ENCODE measurements at regions not wholly inside any gene's neighbourhood (a gene's known extent, or its start where the extent isn't known, plus 50 kb on each side); places are given as distances from the start of the nearest gene placed in this dataset.

- no peak for DNase-seq
- Histone ChIP-seq H3K36me3 (ENCODE audit: insufficient read depth, low read length) (no peaks in the 10 kb centered on the region), H3K9me3 (ENCODE audit: control insufficient read depth in 1 of 2, insufficient read depth in 1 of 2, low read length in 2 of 2) (peaks cover 0 to 3% of the 10 kb centered on the region in 2 experiments), H3K27me3 (ENCODE audit: control insufficient read depth in 1 of 2, insufficient read depth in 2 of 2, low read length in 2 of 2) (no peaks in the 10 kb centered on the region), H3K4me1 (ENCODE audit: insufficient read depth, low read length) (no peaks in the 10 kb centered on the region), H3K27ac (ENCODE audit: low read depth in 1 of 2, low read length in 2 of 2) (no peak overlapping the region), H3K4me3 (ENCODE audit: low read length) (no peak overlapping the region)
- intact Hi-C loops (cut with DNase I, micrococcal nuclease) = no loop called here
- H3K4me3 Mint-ChIP-seq = no peak overlapping the region
- no peak overlapping the region for H3K27ac Mint-ChIP-seq
- no peaks in the 10 kb centered on the region for H3K27me3 Mint-ChIP-seq
- ChIA-PET CTCF (no interaction called here), POLR2A (no interaction called here)
- no peaks in the 10 kb centered on the region for H3K4me1 Mint-ChIP-seq (ENCODE audit: low read depth)
- H3K36me3 Mint-ChIP-seq (ENCODE audit: low read depth) = no peaks in the 10 kb centered on the region
- TF ChIP-seq CTCF (IDR thresholded peaks at IDR 0.05) = no peak
- H3K9me3 Mint-ChIP-seq = no peaks in the 10 kb centered on the region
- ATAC-seq (ENCODE audit: poor library complexity) = no peak
Observed at GRCh38 chr7:81583882-81584533, 185.8 kb downstream of the HGF start.

GRCh38 chr7:81583090-81583489 is 186.8 kb downstream of the HGF start:
- H3K27me3 Mint-ChIP-seq = no peaks in the 10 kb centered on the region
- no peak for ATAC-seq (ENCODE audit: poor library complexity)
- H3K27ac Mint-ChIP-seq = no peak overlapping the region
- H3K4me3 Mint-ChIP-seq = no peak overlapping the region
- intact Hi-C loops (cut with DNase I, micrococcal nuclease) = no loop called here
- H3K27ac ChIP-seq (ENCODE audit: low read depth in 1 of 2, low read length in 2 of 2) = no peak overlapping the region
- H3K9me3 Mint-ChIP-seq = no peaks in the 10 kb centered on the region
- H3K36me3 ChIP-seq (ENCODE audit: insufficient read depth, low read length) = no peaks in the 10 kb centered on the region
- H3K4me1 Mint-ChIP-seq (ENCODE audit: low read depth) = no peaks in the 10 kb centered on the region
- no peaks in the 10 kb centered on the region for H3K4me1 ChIP-seq (ENCODE audit: insufficient read depth, low read length)
- no peak for TF ChIP-seq CTCF (IDR thresholded peaks at IDR 0.05)
- H3K27me3 ChIP-seq (ENCODE audit: control insufficient read depth in 1 of 2, insufficient read depth in 2 of 2, low read length in 2 of 2) = no peaks in the 10 kb centered on the region
- no peak for DNase-seq
- H3K9me3 ChIP-seq (ENCODE audit: control insufficient read depth in 1 of 2, insufficient read depth in 1 of 2, low read length in 2 of 2) = peaks cover 0 to 3% of the 10 kb centered on the region in 2 experiments
- no peaks in the 10 kb centered on the region for H3K36me3 Mint-ChIP-seq (ENCODE audit: low read depth)
- H3K4me3 ChIP-seq (ENCODE audit: low read length) = no peak overlapping the region
- POLR2A ChIA-PET = no interaction called here
- CTCF ChIA-PET = no interaction called here

GRCh38 chr7:81577642-81578340 is 192.1 kb downstream of the HGF start:
- H3K4me1 Mint-ChIP-seq (ENCODE audit: low read depth) = no peaks in the 10 kb centered on the region
- H3K27me3 ChIP-seq (ENCODE audit: control insufficient read depth in 1 of 2, insufficient read depth in 2 of 2, low read length in 2 of 2) = no peaks in the 10 kb centered on the region

More at GRCh38 chr7:81577642-81578340, 192.1 kb downstream of the HGF start:
- no peak for TF ChIP-seq CTCF (IDR thresholded peaks at IDR 0.05)
- Mint-ChIP-seq H3K27ac (no peak overlapping the region), H3K36me3 (ENCODE audit: low read depth) (no peaks in the 10 kb centered on the region), H3K27me3 (no peaks in the 10 kb centered on the region), H3K4me3 (no peak overlapping the region), H3K9me3 (peaks cover 2% of the 10 kb centered on the region)
- Histone ChIP-seq H3K9me3 (ENCODE audit: control insufficient read depth in 1 of 2, insufficient read depth in 1 of 2, low read length in 2 of 2) (peaks cover 0 to 3% of the 10 kb centered on the region in 2 experiments), H3K4me3 (ENCODE audit: low read length) (no peak overlapping the region), H3K36me3 (ENCODE audit: insufficient read depth, low read length) (no peaks in the 10 kb centered on the region), H3K27ac (ENCODE audit: low read depth in 1 of 2, low read length in 2 of 2) (no peak overlapping the region), H3K4me1 (ENCODE audit: insufficient read depth, low read length) (no peaks in the 10 kb centered on the region)
- ATAC-seq (ENCODE audit: poor library complexity) (no peak), DNase-seq (no peak)
- ChIA-PET CTCF (no interaction called here), POLR2A (no interaction called here)
- intact Hi-C loops (cut with DNase I, micrococcal nuclease) = no loop called here
